ENCODE measurements at regions not wholly inside any gene's neighbourhood (a gene's known extent, or its start where the extent isn't known, plus 50 kb on each side); places are given as distances from the start of the nearest gene placed in this dataset.

GRCh38 chr6:156345700-156346099, 431.5 kb upstream of the ARID1B start:
- Histone ChIP-seq H3F3A (replicated peaks; ENCODE audit: low read depth) (no peaks in the 10 kb centered on the region), H3K4me2 (no peak overlapping the region), H2AFZ (no peak overlapping the region), H3K27me3 (ENCODE audit: insufficient read depth) (no peaks in the 10 kb centered on the region), H3K27ac (ENCODE audit: low read depth) (no peak overlapping the region), H4K20me1 (replicated peaks; ENCODE audit: insufficient read depth) (no peaks in the 10 kb centered on the region), H3K4me1 (ENCODE audit: insufficient read depth) (no peaks in the 10 kb centered on the region), H3K4me3 (no peak overlapping the region), H3K36me3 (ENCODE audit: insufficient read depth) (no peaks in the 10 kb centered on the region), H3K9me2 (ENCODE audit: insufficient read depth) (no peaks in the 10 kb centered on the region), H3K79me2 (replicated peaks; ENCODE audit: insufficient read depth) (no peaks in the 10 kb centered on the region)
- TF ChIP-seq REST (IDR thresholded peaks at IDR 0.05; ENCODE audit: unreplicated experiment) (no peak), JUNB (IDR thresholded peaks at IDR 0.05; ENCODE audit: unreplicated experiment) (no peak), STAT1 (IDR thresholded peaks at IDR 0.05; ENCODE audit: unreplicated experiment) (no peak), EZH2 (IDR thresholded peaks at IDR 0.05; ENCODE audit: low read depth, unreplicated experiment) (no peak), EZH2phosphoT487 (IDR thresholded peaks at IDR 0.05; ENCODE audit: unreplicated experiment) (no peak), ETS1 (IDR thresholded peaks at IDR 0.05) (no peak), POLR2AphosphoS5 (IDR thresholded peaks at IDR 0.05; ENCODE audit: low read depth) (no peak), ZNF114 (CRISPR knock-in tag; IDR thresholded peaks at IDR 0.05) (no peak), ZNF331 (CRISPR knock-in tag; IDR thresholded peaks at IDR 0.05; ENCODE audit: low read depth) (no peak), ZNF462 (CRISPR knock-in tag; IDR thresholded peaks at IDR 0.05) (no peak), CREB1 (CRISPR knock-in tag; IDR thresholded peaks at IDR 0.05; ENCODE audit: low read depth) (no peak), NANOG (IDR thresholded peaks at IDR 0.05; ENCODE audit: borderline replicate concordance) (no peak)
- TF ChIP-seq, protein P1, sequence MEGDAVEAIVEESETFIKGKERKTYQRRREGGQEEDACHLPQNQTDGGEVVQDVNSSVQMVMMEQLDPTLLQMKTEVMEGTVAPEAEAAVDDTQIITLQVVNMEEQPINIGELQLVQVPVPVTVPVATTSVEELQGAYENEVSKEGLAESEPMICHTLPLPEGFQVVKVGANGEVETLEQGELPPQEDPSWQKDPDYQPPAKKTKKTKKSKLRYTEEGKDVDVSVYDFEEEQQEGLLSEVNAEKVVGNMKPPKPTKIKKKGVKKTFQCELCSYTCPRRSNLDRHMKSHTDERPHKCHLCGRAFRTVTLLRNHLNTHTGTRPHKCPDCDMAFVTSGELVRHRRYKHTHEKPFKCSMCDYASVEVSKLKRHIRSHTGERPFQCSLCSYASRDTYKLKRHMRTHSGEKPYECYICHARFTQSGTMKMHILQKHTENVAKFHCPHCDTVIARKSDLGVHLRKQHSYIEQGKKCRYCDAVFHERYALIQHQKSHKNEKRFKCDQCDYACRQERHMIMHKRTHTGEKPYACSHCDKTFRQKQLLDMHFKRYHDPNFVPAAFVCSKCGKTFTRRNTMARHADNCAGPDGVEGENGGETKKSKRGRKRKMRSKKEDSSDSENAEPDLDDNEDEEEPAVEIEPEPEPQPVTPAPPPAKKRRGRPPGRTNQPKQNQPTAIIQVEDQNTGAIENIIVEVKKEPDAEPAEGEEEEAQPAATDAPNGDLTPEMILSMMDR (conservative IDR thresholded peaks at IDR 0.05; ENCODE audit: low read depth in 2 of 2), result no peak
- no peaks in the 10 kb centered on the region for H3K4me1 Mint-ChIP-seq
- DNase-seq (ENCODE audit: low spot score) (no peak), ATAC-seq (no peak)
- no peak overlapping the region for H3K4me3 Mint-ChIP-seq
- no peak overlapping the region for H3K27ac Mint-ChIP-seq
- H3K9me3 Mint-ChIP-seq, result no peaks in the 10 kb centered on the region
- no peaks in the 10 kb centered on the region for H3K36me3 Mint-ChIP-seq (ENCODE audit: low read depth)
- peaks cover 4% of the 10 kb centered on the region for H3K27me3 Mint-ChIP-seq (ENCODE audit: insufficient read depth, low read depth, poor library complexity)

All from GM23338 (cell line).